GM19438 (cell line): ENCODE measurements at regions not wholly inside any gene's neighbourhood (a gene's known extent, or its start where the extent isn't known, plus 50 kb on each side); places are given as distances from the start of the nearest gene placed in this dataset.
"Not testable (repeated sequence)": the region's sequence is repeated elsewhere in the genome, so short reads cannot be mapped to it uniquely, and the experiment has no call there.

ENCODE experiments used
- ATAC-seq: cut with Tn5 transposase; IDR thresholded peaks from one replicate; pipeline ENCODE4 v1.9.1; 2021; ENCODE audit warnings: low read depth; ENCODE audit not compliant: unreplicated experiment

- ATAC-seq, result not testable (repeated sequence)
Observed at GRCh38 chr21:13935396-13936032, 275.2 kb downstream of the LIPI start.

DNA sequence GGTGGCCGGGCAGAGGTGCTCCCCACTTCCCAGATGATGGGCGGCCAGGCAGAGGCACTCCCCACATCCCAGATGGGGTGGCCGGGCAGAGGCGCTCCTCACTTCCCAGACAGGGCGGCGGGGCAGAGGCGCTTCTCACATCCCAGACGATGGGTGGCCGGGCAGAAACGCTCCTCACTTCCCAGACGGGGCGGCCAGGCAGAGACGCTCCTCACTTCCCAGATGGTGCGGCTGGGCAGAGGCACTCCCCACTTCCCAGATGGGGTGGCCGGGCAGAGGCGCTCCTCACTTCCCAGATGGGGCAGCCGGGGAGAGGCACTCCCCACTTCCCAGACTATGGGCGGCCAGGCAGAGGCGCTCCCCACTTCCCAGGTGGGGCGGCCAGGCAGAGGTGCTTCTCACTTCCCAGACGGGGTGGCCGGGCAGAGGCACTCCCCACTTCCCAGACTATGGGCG is 275.8 kb downstream of the LIPI start:
- not testable (repeated sequence) for ATAC-seq

GRCh38 chr21:13923175-13923574 is 287.6 kb downstream of the LIPI start:
- not testable (repeated sequence) for ATAC-seq

DNA sequence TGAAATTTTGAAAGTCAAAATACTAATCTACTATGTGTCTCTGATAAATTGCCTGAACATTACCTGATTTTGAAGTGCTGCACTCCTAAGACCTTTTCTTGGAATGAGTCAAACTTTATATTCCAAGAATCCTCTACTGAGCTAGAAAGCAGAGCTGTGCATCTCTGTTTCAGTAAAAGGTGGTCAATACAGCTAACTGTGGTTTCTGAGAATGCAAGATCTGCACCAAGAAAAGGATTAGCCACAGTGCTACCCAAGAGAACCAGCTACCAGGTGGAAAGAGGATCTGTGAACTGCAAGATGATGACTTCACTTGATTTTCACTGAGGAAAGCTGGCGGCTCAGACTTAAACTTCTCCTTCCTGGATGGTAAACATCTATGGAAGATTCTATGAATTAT is 289.3 kb downstream of the LIPI start:
- ATAC-seq, result not testable (repeated sequence)

DNA sequence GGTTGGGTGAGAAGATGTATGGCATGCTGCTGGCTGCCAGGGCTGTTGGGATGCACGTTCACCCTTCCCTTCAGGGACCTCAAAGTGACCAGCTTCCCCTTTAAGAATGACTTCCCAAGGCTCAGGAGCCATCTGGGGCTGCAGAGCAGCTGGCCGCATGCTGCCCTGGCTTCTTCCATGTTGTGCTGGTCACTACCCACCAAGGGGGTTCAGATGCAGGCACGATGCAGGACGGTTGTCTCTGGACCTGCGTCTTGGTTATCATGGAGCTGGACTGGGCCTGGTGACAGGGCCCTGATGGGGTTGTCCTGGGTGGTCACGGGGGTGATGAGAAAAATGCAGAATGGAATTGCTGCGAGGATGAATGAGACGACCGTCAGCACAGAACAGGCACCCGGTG is 297.8 kb downstream of the POTED start:
- ATAC-seq, result not testable (repeated sequence)

DNA sequence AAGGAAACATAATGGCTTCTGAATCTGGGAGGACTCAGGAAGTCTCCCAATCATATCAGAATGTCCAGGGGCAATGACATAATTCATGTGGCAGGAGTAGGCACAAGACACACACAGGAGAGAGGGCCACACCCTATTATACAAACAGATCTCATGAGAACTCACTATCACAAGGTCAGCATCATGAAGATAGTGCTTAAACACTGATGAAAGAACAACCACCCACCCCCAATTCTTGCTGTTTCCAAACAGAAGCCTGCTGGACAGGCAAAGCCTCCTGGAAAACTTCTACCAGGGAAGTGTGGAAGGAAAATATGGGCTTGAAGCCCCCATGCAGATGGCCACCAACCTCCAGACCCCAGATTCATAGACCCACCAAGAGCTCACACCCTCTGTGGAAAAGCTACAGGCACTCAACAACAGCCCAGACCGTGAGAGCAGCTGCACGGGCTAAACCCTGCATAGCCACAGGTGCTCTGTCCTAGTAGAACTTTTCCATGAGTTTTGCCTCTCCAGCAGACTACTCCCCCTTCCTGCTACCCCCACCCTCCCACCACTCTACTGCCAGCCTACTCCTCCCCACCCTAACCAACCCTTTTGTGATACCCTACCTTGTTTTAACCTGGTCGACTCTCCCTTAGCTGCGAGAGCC is 287.1 kb downstream of the POTED start:
- ATAC-seq, result not testable (repeated sequence)

DNA sequence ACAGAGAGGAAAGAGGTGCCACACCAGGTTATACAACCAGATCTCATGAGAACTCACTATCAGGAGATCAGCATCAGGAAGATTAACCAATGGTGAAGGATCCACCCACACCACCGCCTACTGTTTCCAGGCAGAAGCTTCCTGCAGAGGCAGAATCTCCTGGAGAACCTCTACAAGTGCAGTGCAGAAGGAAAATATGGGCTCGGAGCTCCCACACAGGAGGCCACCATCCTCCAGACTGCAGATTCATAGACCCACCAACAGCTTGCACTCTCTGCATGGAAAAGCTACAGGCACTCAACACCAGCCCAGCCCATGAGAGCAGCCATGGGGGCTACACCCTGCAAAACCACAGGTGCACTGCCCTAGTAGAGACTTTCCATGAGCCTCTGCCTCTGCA is 284.0 kb downstream of the POTED start:
- not testable (repeated sequence) for ATAC-seq

DNA sequence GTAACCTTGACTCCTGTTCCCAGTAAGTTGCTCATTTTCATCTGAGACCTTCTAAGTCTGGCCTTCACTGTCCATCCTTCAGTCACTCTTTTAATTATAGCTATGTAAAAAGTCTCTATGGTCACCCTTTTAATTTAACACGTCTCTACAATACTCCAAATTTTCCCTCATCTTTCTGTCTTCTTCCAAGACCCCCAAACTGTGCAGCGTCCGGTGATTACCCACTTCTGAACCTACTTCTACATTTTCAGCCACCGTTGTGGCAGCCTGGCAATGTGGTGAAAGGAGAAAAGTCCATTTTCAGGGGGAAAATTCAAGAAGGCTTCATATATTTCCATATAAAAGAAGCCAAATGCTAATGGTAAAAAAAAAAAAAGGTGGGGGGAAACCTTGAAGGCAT is 283.4 kb downstream of the POTED start:
- ATAC-seq, result not testable (repeated sequence)

GRCh38 chr21:13892146-13892751 is 282.7 kb downstream of the POTED start:
- not testable (repeated sequence) for ATAC-seq

DNA sequence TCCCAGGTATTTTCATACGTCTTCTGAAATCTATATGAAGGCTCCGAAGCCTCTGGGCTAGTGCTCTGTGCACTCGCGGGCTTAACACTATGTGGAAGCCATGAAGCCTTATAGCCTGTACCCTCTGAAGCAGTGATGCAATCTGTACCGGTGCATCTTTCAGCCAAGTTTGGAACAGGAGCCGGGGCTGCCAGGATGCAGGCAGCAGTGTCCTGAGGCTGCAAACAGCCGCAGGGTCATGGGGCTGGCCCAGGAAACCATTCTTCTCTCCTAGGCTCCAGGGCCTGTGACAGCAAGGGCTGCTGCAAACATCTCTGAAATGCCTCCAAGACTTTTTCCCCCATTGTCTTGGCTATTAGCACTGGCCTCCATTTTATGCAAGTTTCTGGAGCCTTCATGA is 279.6 kb downstream of the POTED start:
- ATAC-seq, result not testable (repeated sequence)

GRCh38 chr21:13883641-13884395 is 274.2 kb downstream of the POTED start:
- ATAC-seq, result not testable (repeated sequence)

DNA sequence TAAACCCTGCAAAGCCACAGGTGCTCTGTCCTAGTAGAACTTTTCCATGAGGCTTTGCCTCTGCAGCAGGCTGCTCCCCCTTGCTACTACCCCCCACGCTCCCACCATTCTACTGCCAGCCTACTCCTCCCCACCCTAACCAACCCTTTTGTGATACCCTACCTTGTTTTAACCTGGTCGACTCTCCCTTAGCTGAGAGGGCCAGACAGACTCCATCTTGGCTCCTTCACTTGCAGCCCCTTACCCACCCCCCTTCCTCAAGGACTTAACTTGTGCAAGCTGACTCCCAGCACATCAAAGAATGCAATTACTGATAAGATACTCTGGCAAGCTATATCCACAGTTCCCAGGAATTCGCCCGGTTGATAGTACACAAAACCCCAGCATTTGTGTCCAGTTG is 267.9 kb downstream of the POTED start:
- ATAC-seq, result not testable (repeated sequence)

DNA sequence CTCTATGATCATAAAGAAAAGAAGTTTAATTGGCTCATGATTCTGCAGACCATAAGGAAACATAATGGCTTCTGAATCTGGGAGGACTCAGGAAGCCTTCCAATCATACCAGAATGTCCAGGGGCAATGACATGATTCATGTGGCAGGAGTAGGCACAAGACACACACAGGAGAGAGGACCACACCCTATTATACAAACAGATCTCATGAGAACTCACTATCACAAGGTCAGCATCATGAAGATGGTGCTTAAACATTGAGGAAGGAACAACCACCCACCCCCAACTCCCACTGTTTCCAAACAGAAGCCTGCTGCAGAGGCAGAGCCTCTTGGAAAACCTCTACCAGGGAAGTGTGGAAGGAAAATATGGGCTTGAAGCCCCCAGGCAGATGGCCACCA is 267.4 kb downstream of the POTED start:
- not testable (repeated sequence) for ATAC-seq

GRCh38 chr21:13874001-13874400 is 264.4 kb downstream of the POTED start:
- not testable (repeated sequence) for ATAC-seq

DNA sequence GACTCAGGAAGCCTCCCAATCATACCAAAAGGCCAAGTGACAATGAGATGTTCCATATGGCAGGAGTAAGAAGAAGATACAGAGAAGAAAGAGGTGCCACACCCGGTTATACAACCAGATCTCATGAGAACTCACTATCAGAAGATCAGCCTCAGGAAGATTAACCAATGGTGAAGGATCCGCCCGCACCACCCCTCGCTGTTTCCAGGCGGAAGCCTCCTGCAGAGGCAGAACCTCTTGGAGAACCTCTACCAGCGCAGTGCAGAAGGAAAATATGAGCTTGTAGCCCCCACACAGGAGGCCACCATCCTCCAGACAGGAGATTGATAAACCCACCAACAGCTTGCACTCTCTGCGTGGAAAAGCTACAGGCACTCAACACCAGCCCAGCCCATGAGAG is 245.1 kb downstream of the POTED start:
- ATAC-seq, result no peak

- ATAC-seq, result not testable (repeated sequence)
Observed at GRCh38 chr21:13850808-13851207, 241.2 kb downstream of the POTED start.

GRCh38 chr21:13849489-13849888 is 239.9 kb downstream of the POTED start:
- ATAC-seq, result not testable (repeated sequence)

GRCh38 chr21:13846718-13847117 is 237.1 kb downstream of the POTED start:
- ATAC-seq, result not testable (repeated sequence)

DNA sequence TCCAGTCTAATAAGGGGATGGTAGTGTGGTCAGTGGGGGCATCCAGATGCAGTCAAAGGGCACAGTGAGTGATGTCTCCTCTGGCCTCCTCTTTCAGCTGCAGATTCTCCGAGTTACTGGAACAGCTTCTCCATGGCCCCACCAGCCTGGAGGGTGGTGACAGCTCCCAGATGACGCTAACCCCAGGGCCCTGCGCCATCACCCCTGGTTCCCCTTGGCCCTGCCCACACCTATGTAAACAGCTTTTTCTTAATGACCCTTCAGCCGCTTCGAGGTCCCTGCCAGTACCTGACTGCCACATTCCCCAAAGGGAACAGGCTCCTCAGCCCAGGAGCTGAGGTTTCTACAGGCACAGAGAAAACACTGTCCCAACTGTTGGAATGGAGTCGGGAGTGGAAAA is 235.0 kb downstream of the POTED start:
- not testable (repeated sequence) for ATAC-seq

DNA sequence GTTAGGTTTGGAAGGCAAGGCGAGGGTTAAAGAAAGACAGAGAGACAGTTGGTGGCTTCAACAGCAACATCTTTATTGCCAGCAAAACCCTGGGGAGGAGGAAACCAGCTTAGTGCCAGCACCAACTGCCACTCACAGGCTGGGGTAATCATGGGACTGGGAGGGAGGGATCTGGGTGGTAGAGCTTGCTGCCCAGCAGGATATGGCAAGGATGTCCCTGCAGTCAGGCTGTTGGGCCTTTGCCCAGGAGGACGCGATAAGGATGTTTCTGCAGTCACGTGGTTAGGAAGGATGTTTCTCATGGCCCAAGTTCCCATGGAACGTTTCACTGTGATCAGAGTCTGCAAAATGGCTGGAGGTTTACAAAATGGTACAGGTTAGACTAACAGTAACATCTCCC is 233.5 kb downstream of the POTED start:
- ATAC-seq, result not testable (repeated sequence)

- not testable (repeated sequence) for ATAC-seq
Observed at GRCh38 chr21:13827666-13828065, 218.1 kb downstream of the POTED start.
